GM19238 (cell line): ENCODE measurements at regions not wholly inside any gene's neighbourhood (a gene's known extent, or its start where the extent isn't known, plus 50 kb on each side); places are given as distances from the start of the nearest gene placed in this dataset.
A peak's percentile ranks its signal among the peaks of the same experiment; 100 is the strongest.

Source experiments
- DNase-seq: peaks from one replicate; pipeline ENCODE4 v3.0.0; 2011; ENCODE audit warnings: low spot score; ENCODE audit not compliant: insufficient read length

GRCh38 chr13:27014406-27015359 lies 156.9 kb downstream of the USP12 start:
- DNase-seq = no peak

GRCh38 chr13:27012482-27013197 lies 159.0 kb downstream of the USP12 start:
- no peak for DNase-seq

GRCh38 chr13:27011661-27012060 lies 159.9 kb downstream of the USP12 start:
- DNase-seq = no peak

GRCh38 chr13:27008733-27009132 lies 162.9 kb downstream of the USP12 start:
- no peak for DNase-seq

- DNase-seq = no peak
Observed at GRCh38 chr13:27007166-27007565, 164.4 kb downstream of the USP12 start.

GRCh38 chr13:27006519-27007161 lies 165.0 kb downstream of the USP12 start:
- no peak for DNase-seq

- DNase-seq = no peak
Observed at GRCh38 chr13:27005976-27006518, 165.6 kb downstream of the USP12 start.

GRCh38 chr13:27005556-27005955 lies 166.1 kb downstream of the USP12 start:
- no peak for DNase-seq

- no peak for DNase-seq
Observed at GRCh38 chr13:27004866-27005265, 166.7 kb downstream of the USP12 start.

- no peak for DNase-seq
Observed at GRCh38 chr13:27004326-27004725, 167.3 kb downstream of the USP12 start.

GRCh38 chr13:27001705-27002104 lies 169.9 kb downstream of the USP12 start:
- DNase-seq = no peak

GRCh38 chr13:27000686-27001085 lies 170.9 kb downstream of the USP12 start:
- no peak for DNase-seq

GRCh38 chr13:26999499-26999898 lies 172.1 kb downstream of the USP12 start:
- no peak for DNase-seq

GRCh38 chr13:26998292-26998691 lies 173.3 kb downstream of the USP12 start:
- no peak for DNase-seq

GRCh38 chr13:26996965-26997752 lies 174.5 kb downstream of the USP12 start:
- peak; percentile 66 for DNase-seq

- DNase-seq = no peak
Observed at GRCh38 chr13:26995159-26995558, 176.5 kb downstream of the USP12 start.

- no peak for DNase-seq
Observed at GRCh38 chr13:26993780-26994179, 177.8 kb downstream of the USP12 start.

GRCh38 chr13:26992951-26993719 lies 178.5 kb downstream of the USP12 start:
- DNase-seq = no peak

- DNase-seq = no peak
Observed at GRCh38 chr13:26991508-26992181, 180.0 kb downstream of the USP12 start.
